ENCODE measurements at regions not wholly inside any gene's neighbourhood (a gene's known extent, or its start where the extent isn't known, plus 50 kb on each side); places are given as distances from the start of the nearest gene placed in this dataset.

GRCh38 chr2:133825778-133826177 is 257.5 kb upstream of the NCKAP5 start:
- no peak for TF ChIP-seq CTCF (IDR thresholded peaks at IDR 0.05; ENCODE audit: insufficient read depth, low read length)
- no peak for DNase-seq (ENCODE audit: low read depth)
- no peak overlapping the region for H3K4me3 ChIP-seq (ENCODE audit: low read depth, low read length)

- TF ChIP-seq CTCF (IDR thresholded peaks at IDR 0.05; ENCODE audit: insufficient read depth, low read length): no peak
- no peak for DNase-seq (ENCODE audit: low read depth)
These were observed 260.6 kb upstream of the NCKAP5 start for GRCh38 chr2:133828913-133829312.

DNA sequence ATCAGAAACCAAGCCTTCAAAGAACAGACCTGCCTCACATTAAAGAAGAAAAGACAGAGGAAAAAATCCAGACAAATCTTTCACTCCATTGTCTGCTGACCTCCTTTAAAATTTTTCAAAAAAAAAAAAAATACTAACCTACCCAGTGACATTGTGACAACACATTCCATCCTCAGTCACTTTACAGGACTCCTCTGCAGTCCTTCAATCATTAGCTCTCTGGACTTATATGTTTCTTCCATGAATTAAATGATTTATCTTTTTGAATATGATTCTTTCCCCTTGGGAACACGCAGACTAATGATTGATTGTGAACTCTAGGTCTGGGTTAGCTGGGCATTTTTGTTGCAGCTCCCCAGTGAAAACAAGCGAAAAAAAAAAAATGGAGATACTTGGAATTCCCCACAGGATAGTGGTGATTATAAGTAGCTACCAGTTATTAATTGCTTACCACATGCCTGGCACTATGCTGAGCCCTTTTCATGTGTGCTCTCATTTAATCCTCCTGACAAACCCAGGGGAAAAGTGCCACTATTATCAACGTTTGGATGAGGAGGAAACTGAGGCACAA is 261.3 kb upstream of the NCKAP5 start:
- no peak for DNase-seq (ENCODE audit: low read depth)
- no peak overlapping the region for H3K4me3 ChIP-seq (ENCODE audit: low read depth, low read length)
- TF ChIP-seq CTCF (IDR thresholded peaks at IDR 0.05; ENCODE audit: insufficient read depth, low read length): no peak

More at GRCh38 chr2:133828913-133829312, 260.6 kb upstream of the NCKAP5 start:
- no peak overlapping the region for H3K4me3 ChIP-seq (ENCODE audit: low read depth, low read length)

DNA sequence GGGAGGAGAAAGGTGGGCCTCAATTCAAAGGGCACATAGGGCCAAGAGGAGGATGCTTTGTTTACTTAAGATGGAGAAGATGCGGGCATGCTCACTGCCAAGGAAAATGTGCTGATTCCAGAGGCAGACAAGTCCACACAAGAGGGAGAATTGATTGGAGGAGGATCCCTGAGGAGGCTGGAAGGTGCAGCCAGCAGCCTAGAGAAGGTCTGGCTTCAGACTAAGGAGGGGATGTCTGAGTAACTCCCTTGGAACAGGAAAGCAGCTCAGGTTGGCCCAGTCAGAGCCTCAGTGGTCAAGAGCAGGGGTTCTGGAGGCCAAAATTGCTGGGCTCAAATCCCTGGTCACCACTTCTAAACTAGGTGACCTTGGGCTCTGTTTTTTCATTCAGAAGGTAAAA is 265.5 kb upstream of the NCKAP5 start:
- no peak overlapping the region for H3K4me3 ChIP-seq (ENCODE audit: low read depth, low read length)
- TF ChIP-seq CTCF (IDR thresholded peaks at IDR 0.05; ENCODE audit: insufficient read depth, low read length): no peak
- DNase-seq (ENCODE audit: low read depth): no peak

- TF ChIP-seq CTCF (IDR thresholded peaks at IDR 0.05; ENCODE audit: insufficient read depth, low read length): no peak
- DNase-seq (ENCODE audit: low read depth): peak; percentile 43
- H3K4me3 ChIP-seq (ENCODE audit: low read depth, low read length): no peak overlapping the region
These were observed 267.8 kb upstream of the NCKAP5 start for GRCh38 chr2:133835821-133836619.

- no peak for DNase-seq (ENCODE audit: low read depth)
- TF ChIP-seq CTCF (IDR thresholded peaks at IDR 0.05; ENCODE audit: insufficient read depth, low read length): no peak
- H3K4me3 ChIP-seq (ENCODE audit: low read depth, low read length): no peak overlapping the region
These were observed 268.6 kb upstream of the NCKAP5 start for GRCh38 chr2:133836691-133837345.
